ENCODE measurements at regions not wholly inside any gene's neighbourhood (a gene's known extent, or its start where the extent isn't known, plus 50 kb on each side); places are given as distances from the start of the nearest gene placed in this dataset.

- TF ChIP-seq, protein P1, sequence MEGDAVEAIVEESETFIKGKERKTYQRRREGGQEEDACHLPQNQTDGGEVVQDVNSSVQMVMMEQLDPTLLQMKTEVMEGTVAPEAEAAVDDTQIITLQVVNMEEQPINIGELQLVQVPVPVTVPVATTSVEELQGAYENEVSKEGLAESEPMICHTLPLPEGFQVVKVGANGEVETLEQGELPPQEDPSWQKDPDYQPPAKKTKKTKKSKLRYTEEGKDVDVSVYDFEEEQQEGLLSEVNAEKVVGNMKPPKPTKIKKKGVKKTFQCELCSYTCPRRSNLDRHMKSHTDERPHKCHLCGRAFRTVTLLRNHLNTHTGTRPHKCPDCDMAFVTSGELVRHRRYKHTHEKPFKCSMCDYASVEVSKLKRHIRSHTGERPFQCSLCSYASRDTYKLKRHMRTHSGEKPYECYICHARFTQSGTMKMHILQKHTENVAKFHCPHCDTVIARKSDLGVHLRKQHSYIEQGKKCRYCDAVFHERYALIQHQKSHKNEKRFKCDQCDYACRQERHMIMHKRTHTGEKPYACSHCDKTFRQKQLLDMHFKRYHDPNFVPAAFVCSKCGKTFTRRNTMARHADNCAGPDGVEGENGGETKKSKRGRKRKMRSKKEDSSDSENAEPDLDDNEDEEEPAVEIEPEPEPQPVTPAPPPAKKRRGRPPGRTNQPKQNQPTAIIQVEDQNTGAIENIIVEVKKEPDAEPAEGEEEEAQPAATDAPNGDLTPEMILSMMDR (IDR thresholded peaks at IDR 0.05) = no peak
- no peak for TF ChIP-seq POLR2AphosphoS5 (IDR thresholded peaks at IDR 0.05; ENCODE audit: low read depth, low read length)
These were observed 200.9 kb upstream of the FN1 start for GRCh38 chr2:215636816-215637215.
